B cell (primary cell): ENCODE measurements at regions not wholly inside any gene's neighbourhood (a gene's known extent, or its start where the extent isn't known, plus 50 kb on each side); places are given as distances from the start of the nearest gene placed in this dataset.

ENCODE experiments used
- ATAC-seq: fragments of 200-7000 bp; cut with Tn5 transposase; one replicate; pipeline ENCODE4 v1.10.0; 2021; ENCODE audit warnings: low read depth, mild to moderate bottlenecking, moderate number of reproducible peaks, moderate library complexity
- CTCF ChIA-PET: fragments of 350-600 bp; sonication (Branson Sonifier 250); formaldehyde crosslinking; loops from one replicate; lab custom pipeline; 2021; ENCODE audit warnings: antibody characterized with exemption, inconsistent platforms; lab: Charles Lee
- POLR2A ChIA-PET: fragments of 350-600 bp; sonication (Branson Sonifier 250); formaldehyde crosslinking; loops from one replicate; lab custom pipeline; 2021; ENCODE audit warnings: antibody characterized with exemption; lab: Charles Lee
- DNase-seq: peaks from one replicate; pipeline ENCODE4 v3.0.0; 2013
- H2AFZ ChIP-seq: 2 replicates; pipeline ENCODE4 v1.6.1; 2012; ENCODE audit warnings: mild to moderate bottlenecking, low read depth, low read length; ENCODE audit not compliant: insufficient read depth, poor library complexity, severe bottlenecking
- H3K27ac ChIP-seq, 2 donors: 1 replicate in 1 of 2; 2 replicates in 1 of 2; pipeline ENCODE4 v1.5.1; 2012 to 2013; ENCODE audit warnings: low read length in 2 of 2, mild to moderate bottlenecking in 2 of 2, moderate library complexity in 1 of 2
- H3K27me3 ChIP-seq, 4 experiments: fragments of 200-600 bp in 1 of 4; sonication (generic) in 1 of 4; replicated peaks in 1 of 4; 1 replicate in 2 of 4; 2 replicates in 2 of 4; pipeline versions ENCODE4 v1.6.1 to v1.7.0; 2013 to 2016; ENCODE audit warnings: low read length in 3 of 4, mild to moderate bottlenecking in 2 of 4, mixed read lengths in 1 of 4, moderate library complexity in 1 of 4; ENCODE audit not compliant: insufficient read depth in 4 of 4, control insufficient read depth in 3 of 4; ENCODE audit errors: control extremely low read depth in 1 of 4
- H3K36me3 ChIP-seq, 2 experiments: replicated peaks in 1 of 2; 1 replicate in 1 of 2; 2 replicates in 1 of 2; pipeline versions ENCODE4 v1.6.1 to v1.7.1; 2013; ENCODE audit warnings: low read length in 1 of 2; ENCODE audit not compliant: insufficient read depth in 2 of 2, control insufficient read depth in 1 of 2; ENCODE audit errors: control extremely low read depth in 1 of 2, extremely low read depth in 1 of 2
- H3K4me1 ChIP-seq, 2 donors: fragments of 200-600 bp in 1 of 2; sonication (generic) in 1 of 2; 1 replicate in 1 of 2; 2 replicates in 1 of 2; pipeline versions ENCODE4 v1.5.1 to v1.6.1; 2013 to 2017; ENCODE audit warnings: low read length in 2 of 2; ENCODE audit not compliant: control insufficient read depth in 2 of 2, insufficient read depth in 2 of 2
- H3K4me2 ChIP-seq: replicated peaks from 2 replicates; pipeline ENCODE3; 2012; ENCODE audit warnings: mild to moderate bottlenecking, low read depth, low read length; ENCODE audit not compliant: poor library complexity, severe bottlenecking
- H3K4me3 ChIP-seq, 5 experiments: fragments of 200-600 bp in 1 of 5; sonication (generic) in 1 of 5; 1 replicate in 3 of 5; 2 replicates in 2 of 5; pipeline versions ENCODE4 v1.5.1 to v1.7.0; 2011 to 2016; ENCODE audit warnings: low read length in 4 of 5, mild to moderate bottlenecking in 4 of 5, low read depth in 2 of 5, control low read depth in 1 of 5, moderate library complexity in 1 of 5; ENCODE audit not compliant: insufficient read depth in 1 of 5; ENCODE audit errors: control extremely low read depth in 1 of 5, extremely low read depth in 1 of 5
- H3K79me2 ChIP-seq: fragments of 200-600 bp; sonication (generic); one replicate; pipeline ENCODE4 v1.6.0; 2016; ENCODE audit warnings: low read length; ENCODE audit not compliant: control insufficient read depth, insufficient read depth
- H3K9ac ChIP-seq: fragments of 200-600 bp; sonication (generic); 2 replicates; pipeline ENCODE4 v1.6.1; 2017; ENCODE audit warnings: mild to moderate bottlenecking, low read length, moderate library complexity
- H3K9me3 ChIP-seq, 3 donors: one replicate each; pipeline versions ENCODE4 v1.6.1 to v1.7.1; 2013; ENCODE audit warnings: low read length in 2 of 3; ENCODE audit not compliant: control insufficient read depth in 2 of 3, insufficient read depth in 1 of 3; ENCODE audit errors: control extremely low read depth in 1 of 3
- H4K20me1 ChIP-seq: 2 replicates; pipeline ENCODE4 v1.6.0; 2012; ENCODE audit warnings: mild to moderate bottlenecking, low read length; ENCODE audit not compliant: insufficient read depth, control insufficient read depth, poor library complexity, severe bottlenecking
- H3K27ac Mint-ChIP-seq: one replicate; pipeline ENCODE4 v1.8.0; 2021; ENCODE audit warnings: mixed read lengths
- H3K27me3 Mint-ChIP-seq: one replicate; pipeline ENCODE4 v1.8.0; 2021; ENCODE audit warnings: mixed read lengths
- H3K4me1 Mint-ChIP-seq: one replicate; pipeline ENCODE4 v1.8.0; 2021; ENCODE audit warnings: mixed read lengths
- H3K4me3 Mint-ChIP-seq: one replicate; pipeline ENCODE4 v1.8.0; 2021; ENCODE audit warnings: mixed read lengths
- H3K9me3 Mint-ChIP-seq: one replicate; pipeline ENCODE4 v1.8.0; 2022; ENCODE audit warnings: mixed read lengths; ENCODE audit not compliant: insufficient read depth
- CTCF ChIP-seq: fragments of 200-600 bp; IDR thresholded peaks from one replicate; pipeline ENCODE4 v1.8.0; 2022; ENCODE audit warnings: antibody characterized with exemption, mild to moderate bottlenecking
- EZH2 ChIP-seq: IDR thresholded peaks from 2 replicates; pipeline ENCODE4 v1.6.1; 2012; ENCODE audit warnings: borderline replicate concordance, low read depth, mild to moderate bottlenecking, moderate library complexity, low read length; ENCODE audit not compliant: insufficient read depth, poor library complexity, severe bottlenecking
- WGBS: methylation state at CpG from one replicate; pipeline ENCODE4 v1.1.5; 2013; ENCODE audit warnings: missing lambda C conversion rate; ENCODE audit not compliant: insufficient coverage; 5-methylcytosine and 5-hydroxymethylcytosine counted together
- intact Hi-C: fragments of 100-400 bp; cut with micrococcal nuclease; formaldehyde crosslinking; loops from one replicate; pipeline ENCODE4 v1.10.0; 2022

- no peak overlapping the region for H2AFZ ChIP-seq
- Mint-ChIP-seq H3K4me3 (no peak overlapping the region), H3K9me3 (no peaks in the 10 kb centered on the region), H3K4me1 (no peaks in the 10 kb centered on the region), H3K27me3 (peaks cover 4% of the 10 kb centered on the region), H3K27ac (no peak overlapping the region)
- no peaks in the 10 kb centered on the region for H4K20me1 ChIP-seq
- H3K27me3 ChIP-seq, result no peaks in the 10 kb centered on the region
- no peaks in the 10 kb centered on the region for H3K4me1 ChIP-seq
- peaks cover 0 to 12% (median 0%) of the 10 kb centered on the region in 3 donors for H3K9me3 ChIP-seq
- no peak overlapping the region for H3K27ac ChIP-seq
- H3K4me2 ChIP-seq, result no peak overlapping the region
- intact Hi-C loops, result no loop called here
- no peaks in the 10 kb centered on the region for H3K36me3 ChIP-seq
- ChIA-PET POLR2A (no interaction called here), CTCF (no interaction called here)
- no peak for TF ChIP-seq CTCF
- no peak for TF ChIP-seq EZH2
- ATAC-seq, result no peak
- H3K79me2 ChIP-seq, result no peaks in the 10 kb centered on the region
- no peak overlapping the region for H3K9ac ChIP-seq
- H3K4me3 ChIP-seq, result no peak overlapping the region
- WGBS, result no CpG with 5 or more reads among the region's 2 CpGs
- DNase-seq, result no peak
Observed at GRCh38 chr5:161089569-161089968, 237.6 kb upstream of the ATP10B start.

- intact Hi-C loops, result no loop called here
- H3K4me3 Mint-ChIP-seq, result no peak overlapping the region
- H3K79me2 ChIP-seq, result no peaks in the 10 kb centered on the region
- no peak overlapping the region for H2AFZ ChIP-seq
- no peaks in the 10 kb centered on the region for H4K20me1 ChIP-seq
- no peak overlapping the region for H3K4me2 ChIP-seq
- TF ChIP-seq CTCF (no peak), EZH2 (no peak)
- no peaks in the 10 kb centered on the region for H3K9me3 Mint-ChIP-seq
- H3K27ac ChIP-seq, result no peak overlapping the region
- DNase-seq, result no peak
- no peak overlapping the region for H3K27ac Mint-ChIP-seq
- H3K9ac ChIP-seq, result no peak overlapping the region
- 29% methylated on average over 1 of the region's 1 CpG for WGBS
- H3K9me3 ChIP-seq, result no peaks in the 10 kb centered on the region
- no peak overlapping the region for H3K4me3 ChIP-seq
- H3K27me3 ChIP-seq, result no peaks in the 10 kb centered on the region
- peaks cover 4% of the 10 kb centered on the region for H3K27me3 Mint-ChIP-seq
- ChIA-PET POLR2A (no interaction called here), CTCF (no interaction called here)
- no peaks in the 10 kb centered on the region for H3K36me3 ChIP-seq
- no peaks in the 10 kb centered on the region for H3K4me1 Mint-ChIP-seq
- no peak for ATAC-seq
- no peaks in the 10 kb centered on the region for H3K4me1 ChIP-seq
Observed at GRCh38 chr5:161086461-161086860, 234.4 kb upstream of the ATP10B start.
